22Rv1 (cell line): ENCODE measurements at regions not wholly inside any gene's neighbourhood (a gene's known extent, or its start where the extent isn't known, plus 50 kb on each side); places are given as distances from the start of the nearest gene placed in this dataset.

Experiments
- ZFX ChIP-seq: fragments of 450-650 bp; IDR thresholded peaks from 2 replicates; pipeline ENCODE4 v1.6.1; 2017; ENCODE audit warnings: antibody characterized with exemption, borderline replicate concordance
- TF ChIP-seq, protein P1 (sequence below): fragments of 450-650 bp; IDR thresholded peaks from 2 replicates; pipeline ENCODE4 v1.5.1; 2017; ENCODE audit warnings: mild to moderate bottlenecking

DNA sequence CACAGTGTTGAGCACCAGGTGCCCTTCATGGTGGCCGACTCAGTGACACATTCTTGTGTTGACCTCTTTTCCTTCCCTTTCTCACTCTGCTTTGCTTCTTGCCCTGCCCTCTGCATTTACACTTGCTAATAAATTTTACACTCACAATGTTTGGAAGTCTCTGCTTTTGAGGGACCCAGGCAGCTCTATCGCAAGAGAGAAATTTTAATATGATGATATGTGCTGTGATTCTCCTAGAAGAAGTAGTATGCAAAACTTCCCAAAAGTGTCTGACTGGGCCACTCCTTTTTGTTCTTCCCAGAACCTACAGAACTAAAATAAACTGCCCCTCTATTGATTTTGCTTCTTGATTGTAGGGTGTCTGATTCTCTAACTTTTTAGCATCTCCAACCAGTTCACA lies 135.0 kb downstream of the IRS1 start:
- TF ChIP-seq, protein P1, sequence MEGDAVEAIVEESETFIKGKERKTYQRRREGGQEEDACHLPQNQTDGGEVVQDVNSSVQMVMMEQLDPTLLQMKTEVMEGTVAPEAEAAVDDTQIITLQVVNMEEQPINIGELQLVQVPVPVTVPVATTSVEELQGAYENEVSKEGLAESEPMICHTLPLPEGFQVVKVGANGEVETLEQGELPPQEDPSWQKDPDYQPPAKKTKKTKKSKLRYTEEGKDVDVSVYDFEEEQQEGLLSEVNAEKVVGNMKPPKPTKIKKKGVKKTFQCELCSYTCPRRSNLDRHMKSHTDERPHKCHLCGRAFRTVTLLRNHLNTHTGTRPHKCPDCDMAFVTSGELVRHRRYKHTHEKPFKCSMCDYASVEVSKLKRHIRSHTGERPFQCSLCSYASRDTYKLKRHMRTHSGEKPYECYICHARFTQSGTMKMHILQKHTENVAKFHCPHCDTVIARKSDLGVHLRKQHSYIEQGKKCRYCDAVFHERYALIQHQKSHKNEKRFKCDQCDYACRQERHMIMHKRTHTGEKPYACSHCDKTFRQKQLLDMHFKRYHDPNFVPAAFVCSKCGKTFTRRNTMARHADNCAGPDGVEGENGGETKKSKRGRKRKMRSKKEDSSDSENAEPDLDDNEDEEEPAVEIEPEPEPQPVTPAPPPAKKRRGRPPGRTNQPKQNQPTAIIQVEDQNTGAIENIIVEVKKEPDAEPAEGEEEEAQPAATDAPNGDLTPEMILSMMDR, result no peak
- no peak for TF ChIP-seq ZFX
